ENCODE measurements at regions not wholly inside any gene's neighbourhood (a gene's known extent, or its start where the extent isn't known, plus 50 kb on each side); places are given as distances from the start of the nearest gene placed in this dataset.

- 83 to 91% (median 86%) methylated on average over 2 of the region's 2 CpGs for WGBS, 5 donors
- H3K4me3 ChIP-seq, result no peak overlapping the region
- no peaks in the 10 kb centered on the region for H3K27me3 ChIP-seq
- H3K4me1 ChIP-seq, result peaks cover 0 to 7% (median 0%) of the 10 kb centered on the region in 4 donors
- H3K36me3 ChIP-seq, result no peaks in the 10 kb centered on the region
- intact Hi-C loops (cut with DNase I; ENCODE audit: low total_unique reads), result no loop called here
- TF ChIP-seq CTCF (IDR thresholded peaks at IDR 0.05), result no peak
- TF ChIP-seq POLR2AphosphoS5 (IDR thresholded peaks at IDR 0.05), result no peak
- TF ChIP-seq POLR2A (IDR thresholded peaks at IDR 0.05), result no peak
- TF ChIP-seq EP300 (IDR thresholded peaks at IDR 0.05), result no peak
- H3K27ac ChIP-seq, result no peak overlapping the region
- peaks cover 0 to 5% (median 0%) of the 10 kb centered on the region in 4 donors for H3K9me3 ChIP-seq
- no peak for DNase-seq
Measured at GRCh38 chr11:10914050-10914449, 56.2 kb upstream of the ZBED5 start.

DNA sequence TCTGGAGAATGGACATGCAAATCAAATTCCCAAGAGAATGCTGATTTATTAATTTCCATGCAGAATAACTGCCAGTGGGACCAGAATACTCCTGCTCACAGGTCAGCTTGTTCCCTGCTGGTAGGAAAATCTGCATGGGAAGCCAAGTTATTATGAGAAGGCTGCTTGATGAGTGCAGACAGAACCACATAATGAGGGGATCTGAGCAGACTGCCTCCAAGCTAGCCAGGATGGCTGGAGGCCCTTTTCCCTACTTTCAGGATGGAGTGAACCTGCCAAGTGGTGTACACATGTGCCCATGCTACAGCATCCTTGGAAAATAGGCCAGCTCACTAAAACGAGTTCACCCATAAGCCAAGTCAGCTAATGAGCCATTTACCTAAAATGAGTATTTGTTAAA lies 55.2 kb upstream of the ZBED5 start:
- Histone ChIP-seq H3K27ac (no peak overlapping the region), H3K9me3 (peaks cover 0 to 5% (median 0%) of the 10 kb centered on the region in 4 donors)
- 59 to 94% (median 75%) methylated on average over 1 of the region's 1 CpG for WGBS, 5 donors

DNA sequence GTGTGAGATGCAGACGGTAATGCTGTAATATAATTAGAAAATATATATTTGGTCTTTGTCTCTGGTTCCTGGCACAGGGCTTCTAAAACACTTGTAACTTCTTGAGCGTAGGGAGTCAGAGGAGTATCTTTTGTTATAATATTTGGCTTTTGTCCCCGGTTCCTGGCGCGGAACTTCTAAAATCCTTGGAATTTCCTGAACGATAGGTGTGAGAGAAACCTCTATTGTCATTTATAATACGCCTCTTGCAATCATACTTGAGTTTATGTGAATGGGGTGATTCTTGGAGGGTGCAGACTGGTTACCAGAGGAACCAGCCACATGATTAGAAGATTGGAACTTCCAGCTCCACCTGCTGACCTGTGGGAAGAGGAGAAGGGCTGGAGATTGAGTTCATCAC lies 54.1 kb upstream of the ZBED5 start:
- 75 to 93% (median 79%) methylated on average over 7 of the region's 7 CpGs for WGBS, 5 donors
- Histone ChIP-seq H3K9me3 (no peaks in the 10 kb centered on the region), H3K4me3 (no peak overlapping the region), H3K27me3 (no peaks in the 10 kb centered on the region), H3K4me1 (peaks cover 0 to 7% (median 0%) of the 10 kb centered on the region in 4 donors), H3K27ac (no peak overlapping the region), H3K36me3 (no peaks in the 10 kb centered on the region)
- intact Hi-C loops (cut with DNase I; ENCODE audit: low total_unique reads), result no loop called here
- no peak for TF ChIP-seq EP300 (IDR thresholded peaks at IDR 0.05)
- TF ChIP-seq POLR2A (IDR thresholded peaks at IDR 0.05), result no peak
- TF ChIP-seq CTCF (IDR thresholded peaks at IDR 0.05), result no peak
- TF ChIP-seq POLR2AphosphoS5 (IDR thresholded peaks at IDR 0.05), result no peak
- DNase-seq, result no peak

More for the DNA sequence above, 55.2 kb upstream of the ZBED5 start:
- no peak for DNase-seq
- Histone ChIP-seq H3K36me3 (no peaks in the 10 kb centered on the region), H3K4me1 (peaks cover 0 to 7% (median 0%) of the 10 kb centered on the region in 4 donors), H3K27me3 (no peaks in the 10 kb centered on the region), H3K4me3 (no peak overlapping the region)
- intact Hi-C loops (cut with DNase I; ENCODE audit: low total_unique reads), result no loop called here
- TF ChIP-seq EP300 (IDR thresholded peaks at IDR 0.05), result no peak
- TF ChIP-seq CTCF (IDR thresholded peaks at IDR 0.05), result no peak
- TF ChIP-seq POLR2AphosphoS5 (IDR thresholded peaks at IDR 0.05), result no peak
- TF ChIP-seq POLR2A (IDR thresholded peaks at IDR 0.05), result no peak

GRCh38 chr11:10909141-10909883 lies 51.5 kb upstream of the ZBED5 start:
- intact Hi-C loops (cut with DNase I; ENCODE audit: low total_unique reads), result no loop called here
- no peak overlapping the region for H3K4me3 ChIP-seq
- DNase-seq, result no peak
- no peaks in the 10 kb centered on the region for H3K36me3 ChIP-seq
- no peaks in the 10 kb centered on the region for H3K9me3 ChIP-seq
- H3K4me1 ChIP-seq, result peaks cover 0 to 7% (median 0%) of the 10 kb centered on the region in 4 donors
- TF ChIP-seq EP300 (IDR thresholded peaks at IDR 0.05) (no peak), POLR2A (IDR thresholded peaks at IDR 0.05) (no peak), CTCF (IDR thresholded peaks at IDR 0.05) (no peak), POLR2AphosphoS5 (IDR thresholded peaks at IDR 0.05) (no peak)
- WGBS, 5 donors, result 64 to 76% (median 71%) methylated on average over 8 of the region's 8 CpGs
- no peaks in the 10 kb centered on the region for H3K27me3 ChIP-seq
- no peak overlapping the region for H3K27ac ChIP-seq

Measured in stomach (tissue), 8 donors.